Islet precursor cell (in vitro differentiated cells): ENCODE measurements at regions not wholly inside any gene's neighbourhood (a gene's known extent, or its start where the extent isn't known, plus 50 kb on each side); places are given as distances from the start of the nearest gene placed in this dataset.
"Not testable (repeated sequence)": the region's sequence is repeated elsewhere in the genome, so short reads cannot be mapped to it uniquely, and the experiment has no call there.

Experiments
- DNase-seq: peaks from one replicate; pipeline ENCODE4 v3.0.0-alpha.2; 2018

GRCh38 chr7:92968502-92968901, 132.1 kb upstream of the CDK6 start:
- DNase-seq: no peak

- no peak for DNase-seq
Observed at GRCh38 chr7:92967238-92967637, 130.9 kb upstream of the CDK6 start.

- no peak for DNase-seq
Observed at GRCh38 chr7:92964141-92964540, 127.8 kb upstream of the CDK6 start.

GRCh38 chr7:92963566-92963965, 127.2 kb upstream of the CDK6 start:
- DNase-seq: no peak

- no peak for DNase-seq
Observed at GRCh38 chr7:92961961-92962360, 125.6 kb upstream of the CDK6 start.

GRCh38 chr7:92956575-92956974, 120.2 kb upstream of the CDK6 start:
- no peak for DNase-seq

GRCh38 chr7:92955081-92955480, 118.7 kb upstream of the CDK6 start:
- peak; percentile 86 for DNase-seq

GRCh38 chr7:92953657-92954056, 117.3 kb upstream of the CDK6 start:
- DNase-seq: no peak

- no peak for DNase-seq
Observed at GRCh38 chr7:92949748-92950147, 113.4 kb upstream of the CDK6 start.

- DNase-seq: no peak
Observed at GRCh38 chr7:92945840-92946239, 109.5 kb upstream of the CDK6 start.

- no peak for DNase-seq
Observed at GRCh38 chr7:92944633-92945032, 108.3 kb upstream of the CDK6 start.

- not testable (repeated sequence) for DNase-seq
Observed at GRCh38 chr7:92942706-92943105, 106.3 kb upstream of the CDK6 start.

- DNase-seq: no peak
Observed at GRCh38 chr7:92939666-92940360, 103.4 kb upstream of the CDK6 start.

GRCh38 chr7:92934096-92934495, 97.7 kb upstream of the CDK6 start:
- DNase-seq: no peak

- DNase-seq: no peak
Observed at GRCh38 chr7:92932450-92932849, 96.1 kb upstream of the CDK6 start.

- no peak for DNase-seq
Observed at GRCh38 chr7:92930404-92930803, 94.0 kb upstream of the CDK6 start.

- no peak for DNase-seq
Observed at GRCh38 chr7:92926697-92927044, 90.3 kb upstream of the CDK6 start.

GRCh38 chr7:92925876-92926696, 89.7 kb upstream of the CDK6 start:
- peak; percentile 85 for DNase-seq

GRCh38 chr7:92924800-92925199, 88.4 kb upstream of the CDK6 start:
- no peak for DNase-seq

GRCh38 chr7:92917230-92917629, 80.9 kb upstream of the CDK6 start:
- DNase-seq: no peak

GRCh38 chr7:92916770-92917224, 80.4 kb upstream of the CDK6 start:
- peak; percentile 92 for DNase-seq

- DNase-seq: no peak
Observed at GRCh38 chr7:92915348-92915747, 79.0 kb upstream of the CDK6 start.

GRCh38 chr7:92914645-92915044, 78.3 kb upstream of the CDK6 start:
- no peak for DNase-seq

- no peak for DNase-seq
Observed at GRCh38 chr7:92913849-92914248, 77.5 kb upstream of the CDK6 start.

GRCh38 chr7:92910976-92911375, 74.6 kb upstream of the CDK6 start:
- DNase-seq: no peak
